ENCODE measurements at regions not wholly inside any gene's neighbourhood (a gene's known extent, or its start where the extent isn't known, plus 50 kb on each side); places are given as distances from the start of the nearest gene placed in this dataset.
"Not testable (repeated sequence)": the region's sequence is repeated elsewhere in the genome, so short reads cannot be mapped to it uniquely, and the experiment has no call there.

- DNase-seq: no peak
These were observed 187.1 kb upstream of the NAMPT start for GRCh38 chr7:106471686-106472440.

DNA sequence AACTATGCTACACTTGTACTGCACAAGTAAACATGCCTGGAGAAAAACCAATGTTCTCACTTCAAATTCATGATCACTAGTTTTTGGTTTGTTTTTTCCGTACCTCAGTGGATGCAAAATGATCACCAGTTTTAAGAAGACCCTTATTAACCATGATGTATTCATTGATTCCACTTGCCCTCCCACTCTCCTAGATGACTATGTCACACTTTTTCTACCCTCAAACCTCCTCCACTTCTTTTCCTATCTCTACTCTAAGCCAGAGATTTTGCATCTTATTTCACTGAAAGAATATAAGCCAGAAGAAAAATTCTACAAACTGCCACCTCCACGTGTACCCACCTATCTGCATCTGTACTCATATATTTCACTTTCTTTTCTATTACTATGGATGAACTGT lies 186.2 kb upstream of the NAMPT start:
- no peak for DNase-seq

- DNase-seq: no peak
These were observed 182.1 kb upstream of the NAMPT start for GRCh38 chr7:106466867-106467266.

DNA sequence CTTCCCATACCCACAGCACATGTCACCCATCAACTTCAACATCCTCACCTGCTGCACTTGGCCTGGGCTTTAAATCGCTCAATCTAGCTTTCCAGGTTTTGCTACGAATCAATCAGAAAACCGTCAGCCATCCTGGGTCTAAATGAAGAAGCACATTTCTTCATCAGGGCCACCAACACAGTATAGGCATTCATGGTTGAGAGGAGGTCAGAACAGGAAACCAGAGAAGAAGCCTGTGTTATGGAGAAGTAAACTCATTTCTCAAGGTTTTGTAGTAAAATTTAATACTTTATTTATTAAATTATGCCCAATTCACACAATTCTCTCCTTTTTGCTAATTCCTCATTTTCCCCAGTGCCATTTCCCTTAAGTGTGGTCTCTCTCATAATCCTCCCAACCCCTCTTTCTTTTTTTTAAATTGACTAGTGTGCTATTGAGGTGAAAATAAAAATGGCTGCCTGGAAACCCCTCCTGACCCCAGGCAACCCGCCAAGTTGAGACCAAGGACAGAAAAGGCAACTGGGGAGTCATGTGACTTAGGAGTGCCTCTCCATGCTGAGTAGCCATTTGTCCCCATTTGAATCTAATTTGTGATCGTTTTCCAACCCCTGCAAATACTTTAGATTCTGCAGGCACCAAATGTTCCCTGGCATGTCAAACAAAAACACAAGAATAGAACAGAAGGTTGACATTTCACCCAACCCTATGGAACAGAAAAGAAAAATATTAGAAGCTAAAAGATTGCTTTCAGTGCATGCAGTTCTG lies 181.1 kb upstream of the NAMPT start:
- DNase-seq: no peak

DNA sequence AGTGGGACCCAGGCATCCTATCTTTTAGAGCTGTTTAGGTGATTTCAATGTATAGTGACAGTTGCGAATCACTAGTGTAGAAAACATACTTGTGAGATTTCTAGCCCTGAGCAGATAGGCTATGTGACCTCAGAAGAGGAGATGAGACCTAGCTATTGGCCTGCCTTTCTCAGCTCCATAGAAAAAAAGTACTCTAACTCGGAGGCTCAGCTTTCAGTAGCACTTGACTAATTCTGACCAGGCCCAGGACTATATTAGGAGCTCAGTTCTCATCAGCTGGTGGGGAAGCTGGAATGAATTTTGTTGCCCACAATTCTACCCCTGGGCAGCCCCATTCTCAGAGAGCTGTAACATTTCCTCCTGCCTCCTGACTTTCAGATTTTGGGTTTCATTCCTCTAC lies 179.9 kb upstream of the NAMPT start:
- DNase-seq: no peak

- DNase-seq: no peak
These were observed 179.2 kb upstream of the NAMPT start for GRCh38 chr7:106463851-106464611.

- no peak for DNase-seq
These were observed 178.2 kb upstream of the NAMPT start for GRCh38 chr7:106462914-106463482.

GRCh38 chr7:106462365-106462859 lies 177.6 kb upstream of the NAMPT start:
- peak; percentile 67 for DNase-seq

DNA sequence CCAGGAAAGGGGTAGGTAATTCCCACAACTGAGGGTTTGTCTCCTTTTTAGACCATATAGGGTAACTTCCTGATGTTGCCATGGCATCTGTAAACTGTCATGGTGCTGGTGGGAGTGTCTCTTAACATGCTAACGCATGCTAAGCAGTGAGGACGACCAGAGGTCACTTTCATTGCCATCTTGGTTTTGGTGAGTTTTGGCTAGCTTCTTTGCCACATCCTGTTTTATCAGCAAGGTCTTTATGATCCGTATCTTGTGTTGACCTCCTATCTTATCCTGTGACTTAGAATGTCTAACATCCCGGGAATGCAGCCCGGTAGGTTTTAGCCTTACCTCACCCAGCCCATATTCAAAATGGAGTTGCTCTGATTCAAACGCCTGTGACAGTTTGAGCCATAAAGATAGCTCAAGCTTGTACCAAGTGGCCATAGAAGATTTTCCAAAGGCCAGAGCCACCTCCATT lies 176.0 kb upstream of the NAMPT start:
- no peak for DNase-seq

DNA sequence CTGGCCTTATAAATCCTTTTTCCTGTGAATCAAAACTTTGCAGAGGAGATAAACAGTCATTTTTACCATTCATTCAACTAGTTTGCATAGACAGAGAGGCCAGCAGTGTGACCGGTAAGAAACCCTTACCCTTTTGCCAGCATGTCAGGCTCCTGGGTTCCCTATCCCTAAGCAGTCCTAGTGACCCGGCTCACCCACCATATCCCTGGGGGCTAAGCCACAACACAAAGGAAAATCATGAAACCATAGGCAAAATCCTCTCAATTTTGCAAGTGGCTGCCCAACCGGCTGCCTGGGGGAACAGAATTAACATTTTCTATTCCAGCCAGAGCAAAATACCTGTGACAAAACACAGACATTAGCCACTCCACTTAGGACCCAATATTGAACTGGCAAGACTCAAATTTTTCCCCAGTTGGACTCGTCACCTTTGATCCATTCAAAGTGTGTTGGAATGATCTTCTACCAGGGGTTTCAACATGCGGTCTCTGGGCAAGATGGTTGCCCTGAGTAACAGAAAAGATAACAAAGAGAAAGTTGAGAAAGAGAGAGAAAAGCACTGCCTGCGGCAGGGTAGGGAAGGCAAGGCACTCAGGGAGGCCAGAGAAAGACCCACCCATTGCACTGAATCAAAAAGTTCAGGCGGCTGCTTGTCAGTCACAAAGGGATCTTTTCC lies 174.8 kb upstream of the NAMPT start:
- DNase-seq: no peak

DNA sequence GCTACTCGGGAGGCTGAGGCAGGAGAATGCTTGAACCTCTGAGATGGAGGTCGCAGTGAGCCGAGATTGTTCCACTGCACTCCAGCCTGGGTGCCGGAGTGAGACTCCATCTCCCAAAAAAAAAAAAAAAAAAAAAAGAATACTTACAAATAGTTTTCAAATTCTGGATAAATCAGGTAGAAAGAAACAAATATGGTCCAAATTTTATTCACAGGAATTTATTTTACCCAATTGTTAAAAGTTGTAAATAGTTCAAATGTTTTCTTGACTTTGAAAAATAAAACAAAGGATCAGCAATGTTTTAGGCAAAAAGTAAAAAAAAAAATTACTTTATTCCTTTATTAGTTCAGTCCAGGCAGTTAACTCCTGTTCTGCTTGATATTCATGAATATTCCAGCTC lies 172.9 kb upstream of the NAMPT start:
- no peak for DNase-seq

DNA sequence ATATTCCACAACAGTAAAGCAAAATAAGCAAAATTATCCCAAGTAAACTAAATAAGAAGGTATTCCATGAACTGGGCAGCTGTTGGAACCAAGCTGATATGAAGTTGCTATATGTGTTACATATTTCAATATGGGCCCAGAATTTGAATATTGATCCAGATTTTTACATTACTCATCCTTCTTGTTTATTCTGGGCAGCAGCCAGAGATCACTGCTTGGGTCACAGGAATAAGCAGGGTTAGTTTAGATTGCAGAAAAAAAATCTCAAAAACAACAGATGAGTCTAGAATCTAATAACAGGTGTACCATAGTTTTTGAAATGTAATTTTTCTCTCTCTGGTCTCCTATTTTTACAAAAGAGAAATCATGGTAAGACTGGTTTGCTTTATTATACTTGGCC lies 171.5 kb upstream of the NAMPT start:
- DNase-seq: no peak

DNA sequence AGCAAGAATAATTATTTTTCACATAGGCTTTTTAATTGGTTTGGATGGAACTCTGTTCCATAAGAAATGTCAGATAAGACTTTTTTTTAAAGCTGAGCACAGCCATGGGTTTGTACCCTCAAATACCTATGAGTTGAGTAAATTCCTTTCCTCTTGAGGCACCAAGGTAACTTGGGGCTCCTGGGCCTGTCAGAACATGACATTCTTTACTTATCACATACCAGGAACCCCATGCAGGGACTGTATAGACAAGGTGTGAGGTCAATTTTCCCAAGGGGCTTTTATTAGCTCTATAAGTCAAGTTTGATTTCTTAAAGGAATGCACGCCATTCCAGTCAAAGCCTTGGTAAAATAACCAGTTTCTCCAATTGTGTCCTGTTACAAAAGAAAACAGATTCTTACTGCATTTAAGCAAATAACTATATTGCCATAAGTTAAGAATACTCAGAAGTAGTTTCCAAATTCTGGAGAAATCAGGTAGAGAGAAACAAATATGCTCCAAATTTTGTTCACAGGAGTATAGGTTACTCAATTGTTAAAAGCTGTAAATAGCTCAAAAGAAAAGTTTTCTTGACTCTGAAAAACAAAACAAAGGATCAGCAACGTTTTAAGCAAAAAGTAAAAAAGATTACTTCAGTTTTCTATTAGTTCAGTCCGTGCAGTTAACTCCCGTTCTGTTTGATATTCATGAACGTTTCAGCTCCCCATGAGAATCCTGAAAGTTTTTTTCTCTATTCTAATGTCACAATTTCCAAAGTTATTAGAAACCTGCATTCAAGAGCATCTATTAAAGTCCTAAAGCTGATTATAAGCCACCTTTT lies 167.5 kb upstream of the NAMPT start:
- DNase-seq: no peak

DNA sequence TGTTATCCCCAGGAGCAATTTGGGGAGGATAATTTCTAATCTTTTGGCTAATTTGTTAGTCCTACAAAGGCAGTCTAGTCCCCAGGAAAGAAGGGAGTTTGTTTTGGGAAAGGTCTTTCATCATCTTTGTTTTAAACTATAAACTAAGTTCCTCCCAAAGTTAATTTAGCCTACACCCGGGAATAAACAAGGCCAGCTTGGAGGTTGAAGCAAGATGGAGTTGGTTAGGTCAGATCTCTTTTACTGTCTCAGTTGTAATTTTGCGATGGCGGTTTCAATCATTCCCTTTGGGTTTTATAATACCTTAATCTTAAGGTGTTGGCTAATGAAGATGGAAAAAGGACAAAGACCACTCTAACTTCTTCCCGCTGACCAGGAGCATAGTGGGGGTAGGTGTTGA lies 166.4 kb upstream of the NAMPT start:
- DNase-seq: no peak

GRCh38 chr7:106450716-106451115 lies 165.9 kb upstream of the NAMPT start:
- DNase-seq: no peak

DNA sequence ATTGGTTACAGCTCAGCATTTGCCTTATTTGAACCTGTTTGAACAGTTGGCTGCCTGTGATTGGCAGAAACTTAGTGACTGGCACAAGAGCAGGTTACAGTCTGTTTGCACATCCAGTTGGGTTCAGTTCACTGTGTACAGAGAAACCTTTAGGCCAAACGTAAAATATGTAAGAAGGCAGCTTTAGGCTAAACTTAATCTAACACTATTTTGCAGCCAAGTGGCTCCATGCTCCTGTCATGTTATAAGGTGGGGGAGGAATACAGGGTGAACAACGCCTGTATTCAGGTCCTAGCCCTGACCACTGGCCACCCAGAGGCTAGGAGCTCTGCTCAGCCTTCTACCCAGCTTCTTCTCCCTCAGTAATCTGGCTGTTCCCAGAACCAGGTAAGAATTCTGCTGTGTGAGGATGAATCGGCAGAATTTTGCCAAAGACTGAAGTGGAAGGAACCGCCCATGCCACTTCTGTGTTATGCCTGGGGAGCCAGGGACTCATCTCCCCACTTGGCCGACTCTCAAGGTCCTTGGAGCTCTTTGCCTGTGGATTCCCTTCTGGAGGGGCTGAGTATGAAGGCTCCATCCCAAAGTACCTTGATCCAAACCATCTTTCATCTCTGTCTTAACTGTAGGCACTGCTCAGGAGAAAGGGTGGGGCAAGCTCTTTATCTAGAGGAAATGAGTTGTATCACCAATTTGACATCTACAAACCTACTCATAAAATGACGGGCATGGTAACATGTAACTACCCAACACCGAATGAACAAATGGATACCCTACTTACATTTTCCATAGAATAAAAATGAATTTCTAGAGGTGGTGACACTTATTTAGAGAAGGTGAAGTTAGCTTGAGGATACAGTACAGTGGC lies 164.4 kb upstream of the NAMPT start:
- DNase-seq: no peak

- no peak for DNase-seq
These were observed 163.7 kb upstream of the NAMPT start for GRCh38 chr7:106448346-106448991.

DNA sequence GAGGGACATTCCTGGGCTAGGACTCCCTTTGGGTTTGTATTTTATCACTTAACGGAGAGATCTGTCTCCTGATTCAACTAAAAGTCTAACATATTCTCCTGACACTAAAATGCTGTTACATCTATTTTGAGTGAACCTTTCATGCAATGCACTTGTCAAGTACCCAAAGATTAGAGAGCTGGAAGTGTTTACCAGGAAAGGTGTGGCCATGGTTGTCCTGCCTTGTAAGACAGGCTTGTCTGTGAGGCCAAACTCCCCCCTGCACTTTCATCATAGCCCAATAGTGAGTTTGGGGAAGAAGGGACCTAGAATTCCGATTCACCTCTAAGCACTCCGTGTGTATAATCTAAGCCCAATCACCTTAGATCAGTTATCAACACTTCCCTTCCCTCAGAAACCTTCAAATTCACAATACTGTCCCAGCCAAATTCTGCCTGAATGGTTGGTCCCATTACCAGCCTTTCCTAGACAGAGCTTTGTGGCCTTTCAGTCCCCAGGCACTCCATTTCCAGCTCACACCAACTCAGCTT lies 162.6 kb upstream of the NAMPT start:
- DNase-seq: no peak

- not testable (repeated sequence) for DNase-seq
These were observed 160.6 kb upstream of the NAMPT start for GRCh38 chr7:106445366-106445765.

Data from inflammatory macrophage treated with lipopolysaccharide for 4 hours (primary cell).